Transverse colon (tissue), 4 donors: ENCODE measurements at regions not wholly inside any gene's neighbourhood (a gene's known extent, or its start where the extent isn't known, plus 50 kb on each side); places are given as distances from the start of the nearest gene placed in this dataset.

Experiments used
- EP300 ChIP-seq: sonication (generic); formaldehyde crosslinking; IDR thresholded peaks from one replicate; pipeline ENCODE4 v1.6.1; 2017; ENCODE audit warnings: antibody characterized with exemption, low read depth
- POLR2A ChIP-seq: fragments of 450-650 bp; IDR thresholded peaks from one replicate; pipeline ENCODE4 v1.6.1; 2016; ENCODE audit warnings: antibody characterized with exemption, mild to moderate bottlenecking, moderate library complexity
- POLR2AphosphoS5 ChIP-seq, 3 donors: sonication (generic); formaldehyde crosslinking; IDR thresholded peaks; one replicate each; pipeline ENCODE4 v1.6.1; 2016; ENCODE audit warnings: antibody characterized with exemption in 3 of 3
- TF ChIP-seq, protein P1 (sequence below), 5 experiments: fragments of 200-600 bp in 3 of 5; fragments of 450-650 bp in 2 of 5; sonication (generic) in 3 of 5; IDR thresholded peaks; 1 replicate in 2 of 5; 2 replicates in 3 of 5; pipeline ENCODE4 v1.5.1; 2016 to 2017; ENCODE audit warnings: antibody characterized with exemption in 5 of 5, inconsistent platforms in 3 of 5, mild to moderate bottlenecking in 2 of 5, moderate library complexity in 1 of 5

- TF ChIP-seq, protein P1, sequence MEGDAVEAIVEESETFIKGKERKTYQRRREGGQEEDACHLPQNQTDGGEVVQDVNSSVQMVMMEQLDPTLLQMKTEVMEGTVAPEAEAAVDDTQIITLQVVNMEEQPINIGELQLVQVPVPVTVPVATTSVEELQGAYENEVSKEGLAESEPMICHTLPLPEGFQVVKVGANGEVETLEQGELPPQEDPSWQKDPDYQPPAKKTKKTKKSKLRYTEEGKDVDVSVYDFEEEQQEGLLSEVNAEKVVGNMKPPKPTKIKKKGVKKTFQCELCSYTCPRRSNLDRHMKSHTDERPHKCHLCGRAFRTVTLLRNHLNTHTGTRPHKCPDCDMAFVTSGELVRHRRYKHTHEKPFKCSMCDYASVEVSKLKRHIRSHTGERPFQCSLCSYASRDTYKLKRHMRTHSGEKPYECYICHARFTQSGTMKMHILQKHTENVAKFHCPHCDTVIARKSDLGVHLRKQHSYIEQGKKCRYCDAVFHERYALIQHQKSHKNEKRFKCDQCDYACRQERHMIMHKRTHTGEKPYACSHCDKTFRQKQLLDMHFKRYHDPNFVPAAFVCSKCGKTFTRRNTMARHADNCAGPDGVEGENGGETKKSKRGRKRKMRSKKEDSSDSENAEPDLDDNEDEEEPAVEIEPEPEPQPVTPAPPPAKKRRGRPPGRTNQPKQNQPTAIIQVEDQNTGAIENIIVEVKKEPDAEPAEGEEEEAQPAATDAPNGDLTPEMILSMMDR (IDR thresholded peaks at IDR 0.05) = no peak
- TF ChIP-seq POLR2AphosphoS5 (IDR thresholded peaks at IDR 0.05) (no peak), EP300 (no peak), POLR2A (no peak)
These were observed 59.0 kb upstream of the CD82 start for GRCh38 chr11:44506375-44507016.
